GM18502 (cell line): ENCODE measurements at regions not wholly inside any gene's neighbourhood (a gene's known extent, or its start where the extent isn't known, plus 50 kb on each side); places are given as distances from the start of the nearest gene placed in this dataset.

Experiments
- ATAC-seq: cut with Tn5 transposase; IDR thresholded peaks from one replicate; pipeline ENCODE4 v1.9.1; 2021; ENCODE audit warnings: mild to moderate bottlenecking; ENCODE audit not compliant: unreplicated experiment, poor library complexity

DNA sequence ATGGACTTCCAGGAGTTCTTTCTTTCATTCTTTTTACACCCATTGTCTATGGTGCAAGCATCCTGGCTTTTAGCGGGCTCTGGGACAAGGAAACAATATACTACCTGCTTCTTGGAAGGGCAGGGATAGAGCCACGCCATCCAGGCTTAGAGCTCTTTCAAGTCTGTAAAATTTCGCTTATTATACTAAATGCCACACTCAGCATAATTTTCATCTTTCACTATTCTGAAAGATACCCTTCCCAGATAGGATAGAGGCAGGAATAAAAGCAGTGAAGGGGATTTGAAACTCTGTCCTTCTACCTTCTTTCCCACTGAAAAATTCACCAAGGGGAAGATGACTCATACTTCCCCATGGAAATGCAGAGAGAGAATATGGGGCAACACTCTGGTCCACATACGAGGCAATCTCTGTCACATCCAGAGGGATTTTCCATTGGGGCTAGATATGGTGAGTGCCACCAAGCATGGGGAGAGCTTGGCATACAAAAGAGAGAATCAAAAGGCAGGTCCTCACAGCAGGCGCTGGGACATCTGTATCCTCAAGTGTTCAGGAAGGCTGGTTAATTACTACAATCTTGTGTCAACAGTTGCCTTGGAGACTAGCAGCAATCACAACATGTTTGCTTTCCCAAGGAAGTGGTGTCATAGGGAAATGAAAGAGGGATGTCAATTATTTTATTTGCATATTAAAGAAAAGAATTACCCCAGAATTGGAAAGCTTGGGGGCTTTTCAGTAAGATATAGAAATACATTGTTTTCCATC, 127.6 kb downstream of the TDRD15 start:
- ATAC-seq = no peak

DNA sequence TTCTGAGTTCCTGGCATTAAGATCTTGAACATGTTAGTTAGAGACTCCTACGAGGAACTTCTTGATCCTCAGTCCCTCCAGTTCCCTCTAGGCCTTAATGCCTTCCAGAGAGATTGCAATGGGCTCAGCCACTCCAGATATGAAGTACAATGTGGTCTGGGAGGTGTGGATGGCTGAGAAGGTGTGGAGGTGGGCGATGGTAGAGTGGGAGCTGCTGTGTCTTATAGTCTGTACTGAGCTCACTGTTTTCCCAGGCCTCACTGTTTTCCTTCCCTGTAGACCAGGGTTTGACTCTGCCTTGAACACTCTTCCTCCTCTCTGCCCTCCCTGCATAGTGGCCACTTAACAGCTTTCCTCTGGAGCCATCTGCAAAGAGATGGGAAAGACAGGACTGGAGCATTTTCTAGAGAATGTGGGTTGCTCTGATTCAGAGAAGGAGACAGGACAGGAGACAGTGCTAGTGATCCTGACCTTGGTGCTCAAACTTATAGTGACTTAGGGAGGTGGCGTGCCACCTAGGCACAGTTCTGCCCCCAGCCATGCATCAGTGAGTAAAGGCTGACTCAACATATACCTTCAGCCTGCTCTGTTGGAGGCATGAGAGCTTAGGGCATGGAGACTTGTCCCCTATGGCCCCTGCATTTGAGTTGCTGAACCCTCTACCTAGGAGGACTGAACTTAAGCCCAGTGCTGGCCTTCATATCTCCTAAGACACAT, 129.7 kb downstream of the TDRD15 start:
- no peak for ATAC-seq

- no peak for ATAC-seq
Measured at GRCh38 chr2:21254170-21254965, 130.6 kb downstream of the TDRD15 start.

GRCh38 chr2:21256006-21256405, 132.2 kb downstream of the TDRD15 start:
- peak; percentile 89 for ATAC-seq

GRCh38 chr2:21257621-21258020, 133.9 kb downstream of the TDRD15 start:
- no peak for ATAC-seq

DNA sequence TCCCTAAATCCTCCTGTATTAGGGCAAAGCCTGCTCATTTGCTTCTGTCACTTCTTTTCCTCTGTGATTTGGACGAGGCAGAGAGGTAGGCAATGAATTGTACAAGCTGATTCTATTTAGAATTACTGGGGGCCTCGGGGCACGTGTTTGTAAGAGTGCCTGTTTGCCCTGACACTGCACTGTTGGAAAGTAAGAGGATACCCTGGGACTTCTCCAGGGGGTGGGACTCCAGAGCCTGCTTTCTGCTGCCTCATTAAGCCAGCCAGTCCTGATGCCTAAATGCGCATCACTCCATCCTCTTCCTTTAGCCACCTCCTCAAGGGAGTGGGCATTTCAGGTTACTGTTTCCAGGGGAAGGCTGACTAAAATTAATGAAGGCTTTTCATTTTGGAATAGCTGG, 134.3 kb downstream of the TDRD15 start:
- ATAC-seq = no peak

DNA sequence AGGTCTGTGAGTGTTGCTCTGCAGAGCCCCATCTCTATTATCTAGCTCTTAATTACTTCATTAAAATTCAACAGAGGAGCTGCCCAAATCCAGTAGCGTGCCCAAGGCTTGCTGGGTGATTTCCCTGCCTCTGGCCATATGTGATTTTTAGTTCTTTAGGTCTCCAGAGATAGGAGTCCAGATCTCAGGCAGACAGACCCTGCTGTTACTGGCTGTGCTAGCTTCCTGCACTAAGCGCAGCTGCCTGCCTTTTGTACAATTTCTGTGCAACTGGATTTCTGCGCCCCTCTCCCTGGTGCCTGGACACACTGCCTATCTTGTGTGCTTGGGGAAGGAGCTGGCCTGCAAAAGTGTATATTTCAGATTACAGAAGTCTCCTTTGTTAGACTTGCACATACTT, 136.5 kb downstream of the TDRD15 start:
- ATAC-seq = no peak

GRCh38 chr2:21261591-21261990, 137.8 kb downstream of the TDRD15 start:
- ATAC-seq = no peak

DNA sequence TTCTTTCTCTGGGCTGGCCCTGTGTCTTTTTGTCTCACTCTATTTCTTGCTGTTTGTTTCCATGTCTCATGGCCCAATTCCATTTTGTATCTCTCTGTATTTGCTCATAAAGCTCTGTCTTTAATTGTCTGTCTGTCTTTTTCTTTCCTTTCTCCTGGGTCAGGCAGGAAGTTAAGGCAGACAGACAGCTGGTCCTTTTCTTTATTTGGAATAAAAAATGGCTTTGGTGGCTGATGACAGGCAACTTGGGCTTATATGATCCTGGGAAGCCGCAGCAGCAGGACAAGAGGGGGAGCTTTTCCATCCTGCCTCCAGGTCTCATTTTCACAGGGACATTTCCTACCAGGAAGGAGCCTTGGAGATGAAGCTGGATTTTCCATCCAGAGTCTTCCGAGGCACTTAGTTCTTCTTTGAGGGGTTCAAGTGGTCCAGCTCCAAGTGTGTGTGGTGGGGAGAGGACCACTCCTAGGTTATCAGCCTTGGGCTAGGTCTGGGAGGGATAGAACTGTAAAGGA, 138.7 kb downstream of the TDRD15 start:
- ATAC-seq = no peak

- no peak for ATAC-seq
Measured at GRCh38 chr2:21263622-21264021, 139.9 kb downstream of the TDRD15 start.

DNA sequence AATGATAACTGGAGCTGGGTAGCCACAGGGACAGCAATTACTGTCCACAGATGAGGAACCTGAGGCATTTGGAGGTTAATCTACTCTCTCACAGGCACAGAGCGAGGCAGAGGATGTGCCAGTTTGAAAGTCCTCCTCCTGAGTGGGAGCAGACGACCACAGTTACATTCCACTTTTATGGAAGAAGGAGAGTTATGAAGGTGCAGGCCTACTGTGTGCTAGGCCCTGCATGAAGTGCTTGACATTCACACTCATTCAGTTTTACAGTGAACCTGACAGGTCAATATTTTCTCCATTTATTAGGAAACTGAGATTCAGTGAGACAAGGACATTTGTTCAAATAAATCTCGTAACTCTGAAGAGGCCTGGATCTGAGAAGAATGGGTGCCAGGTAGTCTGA, 142.0 kb downstream of the TDRD15 start:
- ATAC-seq = no peak

DNA sequence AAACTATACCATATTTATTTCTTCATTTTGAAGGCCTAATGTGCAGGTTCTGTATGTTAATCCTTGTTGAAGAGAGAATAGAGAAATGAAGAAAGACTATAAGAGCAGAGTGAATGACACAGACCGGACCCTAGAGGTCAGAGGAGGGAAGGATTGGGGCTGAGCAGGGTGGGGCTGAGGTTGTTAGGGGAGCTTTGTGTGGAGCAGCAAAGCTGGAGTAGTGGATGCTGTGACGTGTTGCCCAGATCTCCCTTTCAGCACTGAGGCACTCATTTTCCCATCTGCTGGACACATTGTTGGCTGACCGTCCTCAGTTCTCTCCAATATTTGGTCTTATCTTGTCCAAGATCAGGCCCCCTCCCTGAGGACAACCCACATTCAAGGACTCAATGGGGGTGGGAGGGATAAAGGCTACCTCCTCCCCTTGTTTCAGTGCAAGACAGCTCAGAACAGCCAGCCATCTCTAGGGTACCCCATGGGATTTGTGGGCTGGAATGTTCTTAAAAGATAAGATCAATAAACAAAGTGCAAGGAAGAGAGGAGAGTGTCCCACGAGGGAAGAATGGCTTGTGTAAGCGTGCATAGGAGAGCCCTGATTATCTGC, 143.6 kb downstream of the TDRD15 start:
- ATAC-seq = no peak

- ATAC-seq = no peak
Measured at GRCh38 chr2:21268197-21268877, 144.6 kb downstream of the TDRD15 start.

DNA sequence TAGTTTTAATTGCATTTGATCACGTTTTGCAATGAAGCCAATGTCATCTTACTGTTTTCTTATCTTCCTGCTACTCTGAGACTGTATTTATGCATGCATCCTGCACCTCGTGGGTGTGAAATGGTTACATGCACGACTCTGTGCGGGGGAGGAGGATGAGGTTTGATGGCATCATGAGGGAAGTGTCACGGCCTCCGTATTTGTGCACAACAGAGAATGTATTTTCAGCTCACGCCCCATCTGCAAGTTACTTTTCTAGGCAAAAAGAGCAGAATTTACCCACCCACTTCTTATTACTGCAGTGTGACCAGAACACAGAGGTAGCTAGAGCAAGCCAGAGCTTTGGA, 145.1 kb downstream of the TDRD15 start:
- ATAC-seq = no peak

GRCh38 chr2:21269382-21269781, 145.6 kb downstream of the TDRD15 start:
- no peak for ATAC-seq

- ATAC-seq = no peak
Measured at GRCh38 chr2:21270083-21270491, 146.3 kb downstream of the TDRD15 start.

DNA sequence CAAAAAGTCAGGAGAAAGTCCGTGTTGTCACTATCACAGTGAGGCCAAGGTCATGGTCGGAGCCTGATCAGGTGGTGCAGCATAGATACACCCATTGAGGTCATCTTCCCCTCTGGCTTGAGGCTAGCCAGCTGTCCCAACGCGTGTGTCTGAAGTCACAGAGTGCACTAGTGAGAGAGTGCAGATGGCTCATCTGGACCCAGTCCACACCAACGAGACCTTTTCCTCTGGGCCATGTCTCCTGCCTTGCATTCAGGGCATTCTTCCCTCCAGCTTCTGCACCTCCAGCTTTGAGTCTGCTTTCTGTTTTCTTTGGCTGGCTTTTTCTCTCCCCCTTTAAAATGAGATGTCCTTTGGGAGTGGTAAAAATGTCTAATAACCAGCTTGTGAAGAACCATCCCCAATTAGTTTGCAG, 146.9 kb downstream of the TDRD15 start:
- no peak for ATAC-seq

DNA sequence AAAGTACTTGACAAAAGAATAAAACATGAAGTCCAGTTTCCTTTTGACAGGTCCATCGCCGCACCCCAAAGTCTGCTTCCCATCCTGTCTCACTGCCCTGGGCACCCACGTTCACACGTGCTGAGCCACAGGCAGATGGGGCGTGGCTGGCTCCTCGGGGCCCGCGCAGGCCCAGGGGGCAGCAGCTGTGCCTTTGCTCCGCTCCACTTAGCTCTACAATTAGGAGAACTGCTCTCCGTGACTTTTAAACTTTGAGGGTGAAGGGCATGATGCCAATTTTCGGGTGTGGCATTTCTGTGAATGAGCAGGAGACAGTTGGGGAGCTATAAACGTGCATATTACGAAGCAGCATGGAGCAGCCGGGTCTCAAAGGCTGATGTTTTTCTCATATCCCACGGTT, 152.4 kb downstream of the TDRD15 start:
- ATAC-seq = no peak

DNA sequence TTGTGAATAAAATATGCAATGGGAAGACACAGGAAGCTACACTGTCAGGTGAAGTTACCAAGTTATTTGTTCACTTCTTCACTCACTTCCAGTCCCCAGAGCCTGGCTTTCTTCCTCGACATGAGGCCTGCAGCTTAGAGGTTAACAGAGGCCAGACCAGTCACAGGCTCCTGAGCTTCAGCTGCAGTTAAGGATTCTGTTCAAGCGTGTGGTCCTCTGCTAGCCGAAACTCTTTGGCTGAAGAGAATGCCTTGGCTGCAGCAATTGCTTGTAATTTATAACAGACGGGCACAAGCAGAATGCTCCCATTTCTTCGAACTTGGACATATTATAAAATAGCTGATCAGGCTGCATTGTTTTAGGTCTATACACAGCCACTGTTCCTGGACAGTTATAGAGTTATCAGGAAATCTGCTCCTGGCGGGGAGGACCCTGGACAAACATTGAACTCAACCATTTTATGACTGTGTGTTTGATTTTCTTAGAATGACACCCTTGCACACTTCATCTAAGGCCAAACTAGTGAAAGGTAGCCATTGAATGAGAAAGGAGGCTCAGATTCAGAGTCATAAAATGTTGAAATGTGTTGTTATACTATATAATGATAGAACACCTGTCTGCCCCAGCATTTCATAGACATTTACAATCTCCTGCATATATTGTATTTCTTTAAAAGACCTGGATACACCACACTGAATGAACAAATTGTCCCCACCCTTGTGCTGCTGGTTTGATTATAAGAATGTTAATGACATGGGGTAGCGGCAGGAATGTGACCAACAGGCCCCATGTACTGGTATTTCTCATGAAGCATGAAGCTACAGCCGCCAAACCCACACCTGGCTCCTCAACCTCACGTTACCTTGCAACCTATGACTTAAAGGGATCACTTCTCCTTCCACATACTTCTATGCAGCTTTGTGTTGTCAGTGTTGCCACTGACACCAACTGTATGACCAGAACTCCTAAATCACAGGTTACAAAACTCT, 153.6 kb downstream of the TDRD15 start:
- no peak for ATAC-seq
